ENCODE measurements at regions not wholly inside any gene's neighbourhood (a gene's known extent, or its start where the extent isn't known, plus 50 kb on each side); places are given as distances from the start of the nearest gene placed in this dataset.
A peak's percentile ranks its signal among the peaks of the same experiment; 100 is the strongest.

GRCh38 chr9:22383718-22384117 lies 62.9 kb upstream of the DMRTA1 start:
- Mint-ChIP-seq H3K4me3 (no peak overlapping the region), H3K36me3 (ENCODE audit: low read depth) (no peaks in the 10 kb centered on the region), H3K27ac (ENCODE audit: unreplicated experiment) (no peak overlapping the region), H3K9me3 (peaks cover 6% of the 10 kb centered on the region), H3K4me1 (peaks cover 21% of the 10 kb centered on the region), H3K27me3 (ENCODE audit: low read depth) (no peaks in the 10 kb centered on the region)
- TF ChIP-seq, protein P1, sequence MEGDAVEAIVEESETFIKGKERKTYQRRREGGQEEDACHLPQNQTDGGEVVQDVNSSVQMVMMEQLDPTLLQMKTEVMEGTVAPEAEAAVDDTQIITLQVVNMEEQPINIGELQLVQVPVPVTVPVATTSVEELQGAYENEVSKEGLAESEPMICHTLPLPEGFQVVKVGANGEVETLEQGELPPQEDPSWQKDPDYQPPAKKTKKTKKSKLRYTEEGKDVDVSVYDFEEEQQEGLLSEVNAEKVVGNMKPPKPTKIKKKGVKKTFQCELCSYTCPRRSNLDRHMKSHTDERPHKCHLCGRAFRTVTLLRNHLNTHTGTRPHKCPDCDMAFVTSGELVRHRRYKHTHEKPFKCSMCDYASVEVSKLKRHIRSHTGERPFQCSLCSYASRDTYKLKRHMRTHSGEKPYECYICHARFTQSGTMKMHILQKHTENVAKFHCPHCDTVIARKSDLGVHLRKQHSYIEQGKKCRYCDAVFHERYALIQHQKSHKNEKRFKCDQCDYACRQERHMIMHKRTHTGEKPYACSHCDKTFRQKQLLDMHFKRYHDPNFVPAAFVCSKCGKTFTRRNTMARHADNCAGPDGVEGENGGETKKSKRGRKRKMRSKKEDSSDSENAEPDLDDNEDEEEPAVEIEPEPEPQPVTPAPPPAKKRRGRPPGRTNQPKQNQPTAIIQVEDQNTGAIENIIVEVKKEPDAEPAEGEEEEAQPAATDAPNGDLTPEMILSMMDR (conservative IDR thresholded peaks at IDR 0.05): no peak
- no peak for DNase-seq (ENCODE audit: low read depth, low spot score)

DNA sequence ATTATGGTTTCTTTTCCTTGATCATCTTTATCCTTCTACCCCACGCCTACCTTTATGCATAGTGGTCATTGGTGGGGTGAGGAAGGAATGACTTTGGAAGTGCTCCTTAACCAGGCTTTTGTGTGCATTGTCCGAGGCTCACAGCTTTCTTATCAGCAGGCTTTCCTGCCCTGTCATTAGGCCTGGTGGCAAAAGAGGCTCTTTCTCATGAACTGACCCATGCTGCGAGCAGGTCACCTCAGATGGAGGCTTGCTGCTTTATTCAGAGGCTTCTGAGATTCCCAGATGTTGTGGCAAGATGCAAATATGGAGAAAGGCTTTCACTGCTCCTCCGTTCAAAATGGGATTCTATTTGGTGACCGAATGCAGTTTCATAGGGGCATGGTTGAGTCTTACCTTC lies 57.4 kb upstream of the DMRTA1 start:
- DNase-seq (ENCODE audit: low read depth, low spot score): no peak
- Mint-ChIP-seq H3K4me1 (peaks cover 21% of the 10 kb centered on the region), H3K27me3 (ENCODE audit: low read depth) (no peaks in the 10 kb centered on the region), H3K27ac (ENCODE audit: unreplicated experiment) (peak overlapping the region; percentile 61), H3K4me3 (peak overlapping the region; percentile 17), H3K36me3 (ENCODE audit: low read depth) (no peaks in the 10 kb centered on the region), H3K9me3 (peaks cover 5% of the 10 kb centered on the region)
- TF ChIP-seq, protein P1 (conservative IDR thresholded peaks at IDR 0.05): no peak

DNA sequence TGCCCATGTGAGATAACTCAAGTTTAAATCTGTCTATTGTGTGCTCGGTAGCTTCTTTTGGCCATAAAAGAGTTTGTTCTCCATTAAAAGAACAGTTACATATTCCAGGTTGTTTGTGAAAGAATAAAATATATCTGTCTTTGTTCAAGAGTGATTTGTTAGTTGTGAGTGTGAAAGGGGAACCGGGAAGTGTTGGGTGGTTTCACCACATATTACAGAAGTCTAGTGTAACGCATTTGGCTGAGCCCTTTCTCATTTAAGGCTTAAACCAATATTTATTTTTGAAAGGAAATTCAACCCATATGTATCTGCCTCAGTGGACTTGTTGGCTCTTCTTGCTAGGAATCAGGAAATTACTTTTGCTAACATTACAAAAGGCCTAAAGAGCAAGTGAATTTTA lies 54.1 kb upstream of the DMRTA1 start:
- peaks cover 21% of the 10 kb centered on the region for H3K4me1 Mint-ChIP-seq
- no peak overlapping the region for H3K27ac Mint-ChIP-seq (ENCODE audit: unreplicated experiment)
- H3K9me3 Mint-ChIP-seq: peaks cover 12% of the 10 kb centered on the region
- DNase-seq (ENCODE audit: low read depth, low spot score): no peak
- TF ChIP-seq, protein P1 (conservative IDR thresholded peaks at IDR 0.05): no peak
- H3K36me3 Mint-ChIP-seq (ENCODE audit: low read depth): peaks cover 2% of the 10 kb centered on the region
- no peak overlapping the region for H3K4me3 Mint-ChIP-seq
- no peaks in the 10 kb centered on the region for H3K27me3 Mint-ChIP-seq (ENCODE audit: low read depth)

DNA sequence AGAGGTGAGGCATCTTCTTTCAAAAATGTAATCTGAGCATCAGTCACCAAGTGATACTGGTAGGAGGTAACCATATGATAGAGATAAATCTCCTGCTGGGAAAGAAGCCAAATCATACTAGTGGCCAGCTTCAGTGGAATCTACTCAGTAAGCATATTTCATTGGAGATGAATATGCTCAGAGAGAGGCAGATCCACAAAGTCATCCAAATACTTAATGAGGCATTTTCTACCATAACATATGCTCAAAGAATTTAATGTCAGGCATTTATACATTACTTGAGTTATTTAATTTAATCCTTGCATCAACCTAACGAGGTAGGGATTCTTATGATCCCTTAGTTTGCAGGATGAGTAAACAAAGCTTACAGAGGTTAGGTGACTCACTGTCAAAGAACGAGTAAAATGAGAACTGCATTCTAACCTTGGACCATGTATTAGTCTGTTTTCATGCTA lies 50.9 kb upstream of the DMRTA1 start:
- Mint-ChIP-seq H3K9me3 (peaks cover 12% of the 10 kb centered on the region), H3K4me1 (no peaks in the 10 kb centered on the region), H3K4me3 (no peak overlapping the region), H3K27me3 (ENCODE audit: low read depth) (no peaks in the 10 kb centered on the region), H3K27ac (ENCODE audit: unreplicated experiment) (no peak overlapping the region), H3K36me3 (ENCODE audit: low read depth) (peaks cover 2% of the 10 kb centered on the region)
- TF ChIP-seq, protein P1 (conservative IDR thresholded peaks at IDR 0.05): no peak
- DNase-seq (ENCODE audit: low read depth, low spot score): no peak

Measured in neural crest cell (in vitro differentiated cells).